ENCODE measurements at regions not wholly inside any gene's neighbourhood (a gene's known extent, or its start where the extent isn't known, plus 50 kb on each side); places are given as distances from the start of the nearest gene placed in this dataset.

DNA sequence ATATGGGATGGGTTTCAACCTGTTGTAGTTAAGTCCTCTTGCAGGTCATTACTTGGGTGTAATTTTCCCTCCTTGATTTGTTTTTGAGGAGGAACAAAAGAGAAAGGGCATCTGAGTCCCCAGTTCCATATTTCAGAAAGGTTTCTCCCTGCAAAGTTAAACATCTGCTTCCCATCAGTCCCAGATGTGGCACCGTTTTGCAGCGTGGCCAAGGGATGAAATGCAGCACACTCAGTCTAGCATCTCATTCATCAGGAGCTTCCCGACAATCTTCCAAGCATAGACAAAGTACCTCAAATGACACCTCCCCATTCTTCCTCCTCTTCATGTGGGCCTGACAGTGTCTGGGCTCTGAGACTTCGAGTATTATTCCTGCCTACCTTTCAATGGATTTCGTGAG, 363.7 kb upstream of the SOX9 start:
- TF ChIP-seq EP300 (IDR thresholded peaks at IDR 0.05; ENCODE audit: borderline replicate concordance) (no peak), NFIC (IDR thresholded peaks at IDR 0.05) (no peak), RAD21 (IDR thresholded peaks at IDR 0.05; ENCODE audit: low read depth) (no peak), CEBPB (IDR thresholded peaks at IDR 0.05) (no peak)
